ENCODE measurements at regions not wholly inside any gene's neighbourhood (a gene's known extent, or its start where the extent isn't known, plus 50 kb on each side); places are given as distances from the start of the nearest gene placed in this dataset.

DNA sequence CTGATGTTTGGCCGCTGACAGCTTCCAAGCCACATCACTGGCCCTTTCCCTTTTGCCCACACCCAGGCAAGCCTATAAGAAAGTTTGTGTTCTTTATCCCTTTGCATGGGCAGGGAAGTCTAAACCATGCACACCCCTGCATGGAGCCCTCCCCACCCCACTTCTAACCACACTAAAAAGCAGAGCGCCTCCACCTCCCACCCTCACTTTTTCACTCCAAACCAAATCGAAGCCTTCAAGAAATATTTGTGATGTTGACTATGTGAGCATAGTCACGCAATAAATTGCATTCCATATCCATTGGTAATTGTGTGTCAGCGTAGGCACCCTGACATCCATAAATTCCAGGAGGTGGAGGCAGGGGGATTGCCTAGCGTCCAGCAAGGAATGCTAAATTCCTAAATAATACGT is 104.4 kb upstream of the LSM14A start:
- TF ChIP-seq, protein P1, sequence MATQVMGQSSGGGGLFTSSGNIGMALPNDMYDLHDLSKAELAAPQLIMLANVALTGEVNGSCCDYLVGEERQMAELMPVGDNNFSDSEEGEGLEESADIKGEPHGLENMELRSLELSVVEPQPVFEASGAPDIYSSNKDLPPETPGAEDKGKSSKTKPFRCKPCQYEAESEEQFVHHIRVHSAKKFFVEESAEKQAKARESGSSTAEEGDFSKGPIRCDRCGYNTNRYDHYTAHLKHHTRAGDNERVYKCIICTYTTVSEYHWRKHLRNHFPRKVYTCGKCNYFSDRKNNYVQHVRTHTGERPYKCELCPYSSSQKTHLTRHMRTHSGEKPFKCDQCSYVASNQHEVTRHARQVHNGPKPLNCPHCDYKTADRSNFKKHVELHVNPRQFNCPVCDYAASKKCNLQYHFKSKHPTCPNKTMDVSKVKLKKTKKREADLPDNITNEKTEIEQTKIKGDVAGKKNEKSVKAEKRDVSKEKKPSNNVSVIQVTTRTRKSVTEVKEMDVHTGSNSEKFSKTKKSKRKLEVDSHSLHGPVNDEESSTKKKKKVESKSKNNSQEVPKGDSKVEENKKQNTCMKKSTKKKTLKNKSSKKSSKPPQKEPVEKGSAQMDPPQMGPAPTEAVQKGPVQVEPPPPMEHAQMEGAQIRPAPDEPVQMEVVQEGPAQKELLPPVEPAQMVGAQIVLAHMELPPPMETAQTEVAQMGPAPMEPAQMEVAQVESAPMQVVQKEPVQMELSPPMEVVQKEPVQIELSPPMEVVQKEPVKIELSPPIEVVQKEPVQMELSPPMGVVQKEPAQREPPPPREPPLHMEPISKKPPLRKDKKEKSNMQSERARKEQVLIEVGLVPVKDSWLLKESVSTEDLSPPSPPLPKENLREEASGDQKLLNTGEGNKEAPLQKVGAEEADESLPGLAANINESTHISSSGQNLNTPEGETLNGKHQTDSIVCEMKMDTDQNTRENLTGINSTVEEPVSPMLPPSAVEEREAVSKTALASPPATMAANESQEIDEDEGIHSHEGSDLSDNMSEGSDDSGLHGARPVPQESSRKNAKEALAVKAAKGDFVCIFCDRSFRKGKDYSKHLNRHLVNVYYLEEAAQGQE (IDR thresholded peaks at IDR 0.05; ENCODE audit: insufficient replicate concordance, low read depth): no peak
- TF ChIP-seq POLR2AphosphoS5 (IDR thresholded peaks at IDR 0.05; ENCODE audit: low read depth) (no peak), GABPA (IDR thresholded peaks at IDR 0.05; ENCODE audit: low read depth) (no peak), CTCF (IDR thresholded peaks at IDR 0.05; ENCODE audit: insufficient read depth, low read length) (no peak), SPI1 (IDR thresholded peaks at IDR 0.05; ENCODE audit: borderline replicate concordance, low read depth) (no peak)
- no peak overlapping the region for H3K4me3 ChIP-seq (replicated peaks; ENCODE audit: insufficient read depth, low read length)
- peaks cover 5% of the 10 kb centered on the region for H3K27me3 ChIP-seq (ENCODE audit: insufficient read depth, poor library complexity, severe bottlenecking)
- DNase-seq (ENCODE audit: low read depth in 1 of 2, low spot score in 1 of 2): no peak
- no peak overlapping the region for H3K27ac ChIP-seq (replicated peaks)

DNA sequence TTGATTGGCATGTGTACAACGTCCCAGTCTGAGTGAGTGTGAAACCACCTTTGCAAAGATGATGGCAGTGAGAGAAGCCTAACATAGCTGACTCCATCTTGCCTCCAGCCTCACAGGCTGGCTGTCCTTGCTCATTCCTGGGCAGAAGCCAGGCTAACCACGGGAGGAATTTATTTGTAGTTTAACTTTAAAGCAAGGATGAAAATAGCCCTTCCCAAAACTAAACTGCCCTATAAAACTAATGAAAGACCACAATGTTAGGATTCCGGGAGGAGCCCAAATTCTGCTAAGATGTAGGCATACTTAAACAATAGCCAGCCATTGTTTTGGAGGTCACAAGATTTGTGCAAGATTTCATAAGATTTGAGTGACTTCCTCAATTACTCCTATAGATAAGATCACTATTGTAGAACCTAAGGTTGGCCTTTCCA is 96.6 kb upstream of the LSM14A start:
- Histone ChIP-seq H3K4me3 (replicated peaks; ENCODE audit: insufficient read depth, low read length) (no peak overlapping the region), H3K27ac (replicated peaks) (no peak overlapping the region), H3K27me3 (ENCODE audit: insufficient read depth, poor library complexity, severe bottlenecking) (no peaks in the 10 kb centered on the region)
- DNase-seq (ENCODE audit: low read depth in 1 of 2, low spot score in 1 of 2): peak in 1 of 2 experiments; percentile 1
- TF ChIP-seq GABPA (IDR thresholded peaks at IDR 0.05; ENCODE audit: low read depth) (no peak), SPI1 (IDR thresholded peaks at IDR 0.05; ENCODE audit: borderline replicate concordance, low read depth) (peak; percentile 58)

GRCh38 chr19:34082289-34083077 is 89.8 kb upstream of the LSM14A start:
- Histone ChIP-seq H3K27ac (replicated peaks) (no peak overlapping the region), H3K27me3 (ENCODE audit: insufficient read depth, poor library complexity, severe bottlenecking) (no peaks in the 10 kb centered on the region), H3K4me3 (replicated peaks; ENCODE audit: insufficient read depth, low read length) (no peak overlapping the region)
- no peak for DNase-seq (ENCODE audit: low read depth in 1 of 2, low spot score in 1 of 2)
- no peak for TF ChIP-seq POLR2AphosphoS5 (IDR thresholded peaks at IDR 0.05; ENCODE audit: low read depth)
- TF ChIP-seq, protein P1 (IDR thresholded peaks at IDR 0.05; ENCODE audit: insufficient replicate concordance, low read depth): no peak
- no peak for TF ChIP-seq SPI1 (IDR thresholded peaks at IDR 0.05; ENCODE audit: borderline replicate concordance, low read depth)
- no peak for TF ChIP-seq CTCF (IDR thresholded peaks at IDR 0.05; ENCODE audit: insufficient read depth, low read length)
- no peak for TF ChIP-seq GABPA (IDR thresholded peaks at IDR 0.05; ENCODE audit: low read depth)

DNA sequence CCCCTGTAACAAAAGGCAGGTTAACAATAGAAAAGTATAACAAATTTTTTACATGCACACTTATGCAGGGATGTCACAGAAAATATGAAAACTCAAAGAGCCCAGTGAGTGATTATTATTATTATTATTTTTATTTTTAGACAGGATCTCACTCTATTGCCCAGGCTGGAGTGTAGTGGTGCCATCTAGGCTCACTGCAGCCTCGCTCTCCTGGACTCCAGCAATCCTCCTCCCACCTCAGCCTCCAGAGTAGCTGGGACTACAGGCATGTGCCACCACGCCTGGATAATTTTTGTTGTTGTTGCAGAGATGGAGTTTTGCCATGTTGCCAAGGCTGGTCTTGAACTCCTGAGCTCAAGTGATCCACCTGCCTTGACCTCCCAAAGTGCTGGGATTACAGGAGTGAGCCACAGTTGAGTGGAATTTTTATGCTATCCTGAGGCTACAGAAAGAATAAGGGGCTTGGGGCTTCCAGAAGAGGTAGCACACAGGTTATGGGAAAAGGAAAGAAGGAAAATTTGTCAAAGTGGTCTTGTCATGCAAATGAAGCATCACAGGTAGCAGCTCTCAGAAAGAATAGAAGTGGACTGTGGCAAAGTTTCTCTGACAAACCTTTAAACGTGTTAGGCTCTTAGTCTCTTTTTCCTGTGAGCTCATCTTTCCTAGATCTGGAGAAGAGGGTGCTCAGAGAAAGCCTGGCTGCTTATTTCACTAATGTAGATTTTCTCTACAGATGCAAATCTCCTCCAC is 87.7 kb upstream of the LSM14A start:
- no peak overlapping the region for H3K27ac ChIP-seq (replicated peaks)
- TF ChIP-seq CTCF (IDR thresholded peaks at IDR 0.05; ENCODE audit: insufficient read depth, low read length) (no peak), GABPA (IDR thresholded peaks at IDR 0.05; ENCODE audit: low read depth) (no peak), POLR2AphosphoS5 (IDR thresholded peaks at IDR 0.05; ENCODE audit: low read depth) (no peak), SPI1 (IDR thresholded peaks at IDR 0.05; ENCODE audit: borderline replicate concordance, low read depth) (no peak)
- TF ChIP-seq, protein P1 (IDR thresholded peaks at IDR 0.05; ENCODE audit: insufficient replicate concordance, low read depth): no peak
- no peak for DNase-seq (ENCODE audit: low read depth in 1 of 2, low spot score in 1 of 2)
- H3K4me3 ChIP-seq (replicated peaks; ENCODE audit: insufficient read depth, low read length): no peak overlapping the region
- H3K27me3 ChIP-seq (ENCODE audit: insufficient read depth, poor library complexity, severe bottlenecking): no peaks in the 10 kb centered on the region

Data from HL-60 (cell line).